AG10803 (cell line): ENCODE measurements at regions not wholly inside any gene's neighbourhood (a gene's known extent, or its start where the extent isn't known, plus 50 kb on each side); places are given as distances from the start of the nearest gene placed in this dataset.

ENCODE experiments used
- DNase-seq: peaks from one replicate; pipeline ENCODE4 v3.0.0; 2010; ENCODE audit warnings: low read depth
- H3K4me3 ChIP-seq: 2 replicates; pipeline ENCODE4 v1.5.1; 2011; ENCODE audit warnings: mild to moderate bottlenecking, low read length, control low read depth
- TF ChIP-seq, protein P1 (sequence below): conservative IDR thresholded peaks from 2 replicates; pipeline ENCODE4 v1.5.1; 2011; ENCODE audit warnings: mild to moderate bottlenecking, low read length, control low read depth, inconsistent platforms

DNA sequence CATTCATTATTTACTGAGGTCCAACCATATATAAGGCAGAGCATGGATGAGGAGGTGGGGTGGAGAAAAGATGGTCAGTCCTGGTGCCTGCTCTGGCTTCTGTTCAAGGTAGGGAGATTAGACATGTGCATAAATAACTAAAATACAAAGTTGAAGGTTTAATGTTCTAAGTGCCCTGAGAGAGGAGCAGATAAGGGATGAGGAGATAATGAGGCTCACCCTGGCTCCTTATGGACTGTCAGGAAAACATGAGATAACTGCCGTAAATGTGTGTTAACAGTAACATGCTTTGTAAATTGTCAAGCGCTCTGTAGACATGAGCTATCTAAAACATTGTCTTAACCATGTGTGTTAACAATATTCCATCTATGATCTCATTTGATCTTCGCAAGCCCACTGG, 474.6 kb upstream of the USP24 start:
- TF ChIP-seq, protein P1, sequence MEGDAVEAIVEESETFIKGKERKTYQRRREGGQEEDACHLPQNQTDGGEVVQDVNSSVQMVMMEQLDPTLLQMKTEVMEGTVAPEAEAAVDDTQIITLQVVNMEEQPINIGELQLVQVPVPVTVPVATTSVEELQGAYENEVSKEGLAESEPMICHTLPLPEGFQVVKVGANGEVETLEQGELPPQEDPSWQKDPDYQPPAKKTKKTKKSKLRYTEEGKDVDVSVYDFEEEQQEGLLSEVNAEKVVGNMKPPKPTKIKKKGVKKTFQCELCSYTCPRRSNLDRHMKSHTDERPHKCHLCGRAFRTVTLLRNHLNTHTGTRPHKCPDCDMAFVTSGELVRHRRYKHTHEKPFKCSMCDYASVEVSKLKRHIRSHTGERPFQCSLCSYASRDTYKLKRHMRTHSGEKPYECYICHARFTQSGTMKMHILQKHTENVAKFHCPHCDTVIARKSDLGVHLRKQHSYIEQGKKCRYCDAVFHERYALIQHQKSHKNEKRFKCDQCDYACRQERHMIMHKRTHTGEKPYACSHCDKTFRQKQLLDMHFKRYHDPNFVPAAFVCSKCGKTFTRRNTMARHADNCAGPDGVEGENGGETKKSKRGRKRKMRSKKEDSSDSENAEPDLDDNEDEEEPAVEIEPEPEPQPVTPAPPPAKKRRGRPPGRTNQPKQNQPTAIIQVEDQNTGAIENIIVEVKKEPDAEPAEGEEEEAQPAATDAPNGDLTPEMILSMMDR, result no peak

DNA sequence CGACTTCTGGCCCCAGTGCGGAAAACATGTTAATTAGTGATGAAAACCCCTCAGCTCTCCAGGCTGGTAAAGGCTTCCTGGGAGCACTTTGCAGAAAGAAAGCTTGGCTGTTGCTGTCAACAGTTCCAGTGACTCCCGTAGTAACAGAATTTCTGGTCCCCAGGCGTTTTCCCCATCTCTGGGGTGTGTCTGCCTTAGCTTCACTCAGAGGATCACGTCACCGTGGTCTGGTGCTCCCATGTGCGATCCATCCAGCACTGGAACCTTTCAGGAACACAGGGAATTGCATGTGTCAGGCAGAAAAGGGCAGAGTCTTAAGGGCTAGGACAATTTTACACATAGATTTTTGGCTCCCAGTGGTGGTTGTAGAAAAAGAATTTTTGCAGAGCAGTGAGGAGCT, 470.4 kb upstream of the USP24 start:
- DNase-seq, result peak; percentile 68
- TF ChIP-seq, protein P1, result no peak

More for the DNA sequence above, 474.6 kb upstream of the USP24 start:
- no peak for DNase-seq
- H3K4me3 ChIP-seq, result no peak overlapping the region

DNA sequence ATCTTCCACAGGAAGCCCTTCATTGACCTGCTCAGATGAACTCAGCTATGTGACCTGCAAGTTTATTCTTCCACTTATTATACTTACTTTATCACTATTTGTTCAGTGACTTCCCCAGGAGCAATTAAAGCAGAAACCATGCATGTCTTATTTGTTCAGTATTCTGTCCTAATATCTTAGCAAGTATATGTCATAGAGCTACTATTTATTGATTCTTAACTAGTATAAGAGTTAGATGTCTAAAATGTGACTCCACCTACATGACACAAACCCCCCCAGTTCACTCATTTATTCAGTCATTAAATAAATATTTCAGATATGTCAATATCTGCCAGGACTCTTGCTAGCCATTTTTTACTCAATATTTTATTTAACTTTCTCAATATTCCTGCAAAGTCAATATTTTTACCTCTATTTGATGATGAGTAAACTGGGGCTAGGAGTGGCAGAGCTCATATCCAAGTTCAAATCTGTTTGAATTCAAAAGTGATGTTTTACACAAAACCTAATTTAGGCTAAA, 469.0 kb upstream of the USP24 start:
- DNase-seq, result no peak
- TF ChIP-seq, protein P1, result no peak

More for the DNA sequence above, 470.4 kb upstream of the USP24 start:
- H3K4me3 ChIP-seq, result no peak overlapping the region

DNA sequence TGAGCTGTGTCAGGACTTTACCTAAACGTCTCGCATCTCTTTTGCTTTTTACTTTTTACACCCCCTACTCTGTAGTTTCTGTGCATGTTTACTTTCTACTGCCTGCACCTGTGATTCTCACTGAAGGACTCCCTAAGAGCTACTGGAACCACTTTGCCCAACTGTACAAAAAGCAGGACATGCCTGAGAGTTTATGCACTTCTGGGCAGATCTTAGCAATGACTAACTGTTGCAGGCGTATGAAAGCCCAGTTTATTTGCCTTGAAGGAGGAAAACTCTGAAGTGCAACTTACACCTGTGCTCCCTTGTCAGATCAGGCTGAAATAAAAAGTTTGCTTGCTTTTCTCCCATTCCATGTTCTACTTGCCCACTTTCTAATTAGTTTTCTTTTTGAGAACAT, 467.0 kb upstream of the USP24 start:
- TF ChIP-seq, protein P1, result no peak
- no peak for DNase-seq
- no peak overlapping the region for H3K4me3 ChIP-seq

More for the DNA sequence above, 469.0 kb upstream of the USP24 start:
- H3K4me3 ChIP-seq, result no peak overlapping the region

DNA sequence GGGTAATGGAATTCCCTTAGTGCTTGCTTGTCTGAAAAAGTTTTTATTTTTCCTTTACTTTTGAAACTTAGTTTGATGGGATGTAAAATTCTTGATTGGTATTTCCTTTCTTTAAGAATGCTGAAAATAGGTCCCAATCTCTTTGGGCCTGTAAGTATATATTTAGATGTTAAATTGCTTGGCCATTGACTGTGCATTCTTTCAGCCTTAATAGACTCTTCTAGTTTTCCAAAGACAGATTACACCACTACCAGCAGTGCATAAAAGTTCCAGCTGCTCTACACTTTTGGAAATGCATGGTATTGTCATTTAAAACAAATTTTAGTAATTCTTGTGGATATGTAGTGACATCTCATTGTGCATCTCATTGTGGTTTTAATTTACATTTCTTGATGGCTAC, 464.8 kb upstream of the USP24 start:
- TF ChIP-seq, protein P1, result no peak
- DNase-seq, result peak; percentile 92
- no peak overlapping the region for H3K4me3 ChIP-seq

DNA sequence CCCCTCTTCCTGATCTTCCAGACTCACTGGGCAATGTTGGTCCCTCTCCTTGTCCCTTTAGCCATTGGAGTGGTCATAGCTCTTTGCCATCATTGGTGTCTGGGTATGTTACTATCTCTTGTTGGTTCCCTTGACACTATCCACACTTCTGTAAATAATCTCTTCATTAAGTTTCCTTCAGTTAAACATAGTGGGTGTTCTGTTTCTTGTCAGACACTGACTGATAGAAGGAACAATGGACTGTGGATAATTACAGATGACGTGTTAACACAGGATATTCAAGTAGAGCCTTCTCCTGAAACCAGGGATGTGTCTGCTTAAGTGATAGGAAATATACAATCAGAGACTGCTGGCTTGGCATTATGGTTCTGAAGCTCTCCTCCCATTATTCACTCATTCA, 458.3 kb upstream of the USP24 start:
- DNase-seq, result no peak

More for the DNA sequence above, 458.3 kb upstream of the USP24 start:
- H3K4me3 ChIP-seq, result no peak overlapping the region
- TF ChIP-seq, protein P1, result no peak
